CD4-positive, alpha-beta T cell treated with Interleukin-6 for 4 hours (primary cell): ENCODE measurements at regions not wholly inside any gene's neighbourhood (a gene's known extent, or its start where the extent isn't known, plus 50 kb on each side); places are given as distances from the start of the nearest gene placed in this dataset.

Experiments
- DNase-seq: peaks from one replicate; pipeline ENCODE4 v3.0.0-alpha.2; 2020; ENCODE audit warnings: mixed read lengths

DNA sequence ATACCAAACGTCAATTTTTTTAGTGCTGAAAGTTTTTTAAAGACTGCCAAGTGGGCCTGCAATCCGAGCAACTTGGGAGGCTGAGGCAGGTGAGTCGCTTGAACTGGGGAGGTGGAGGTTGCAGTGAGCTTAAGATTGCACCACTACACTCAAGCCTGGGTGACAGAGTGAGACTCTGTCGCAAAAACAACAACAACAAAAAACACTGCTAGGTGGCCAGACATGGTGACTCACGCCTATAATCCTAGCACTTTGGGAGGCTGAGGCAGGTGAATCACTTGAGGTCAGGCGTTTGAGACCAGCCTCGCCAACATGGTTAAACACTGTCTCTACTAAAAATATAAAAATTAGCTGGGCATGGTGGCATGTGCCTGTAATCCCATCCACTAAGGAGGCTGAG, 202.8 kb upstream of the COPS8 start:
- DNase-seq: no peak

DNA sequence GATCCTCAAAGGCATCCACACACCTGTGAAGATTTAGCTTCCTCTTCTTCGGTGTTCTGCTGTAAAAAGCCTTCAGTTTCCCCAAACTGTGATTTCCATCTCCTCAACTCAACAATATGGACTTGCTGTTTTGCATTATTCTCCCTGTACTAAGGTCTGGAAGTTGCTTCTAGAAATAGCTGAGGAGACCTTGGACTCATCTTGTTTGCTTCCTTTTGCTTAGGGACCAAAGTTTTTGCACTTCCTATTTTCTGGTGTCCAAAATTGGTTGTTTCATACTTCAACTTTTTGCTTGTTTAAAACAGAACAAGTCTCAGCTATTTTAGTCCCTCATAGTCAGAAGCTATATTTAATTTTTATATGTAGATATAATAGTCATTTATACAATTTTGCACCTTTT, 201.9 kb upstream of the COPS8 start:
- no peak for DNase-seq

DNA sequence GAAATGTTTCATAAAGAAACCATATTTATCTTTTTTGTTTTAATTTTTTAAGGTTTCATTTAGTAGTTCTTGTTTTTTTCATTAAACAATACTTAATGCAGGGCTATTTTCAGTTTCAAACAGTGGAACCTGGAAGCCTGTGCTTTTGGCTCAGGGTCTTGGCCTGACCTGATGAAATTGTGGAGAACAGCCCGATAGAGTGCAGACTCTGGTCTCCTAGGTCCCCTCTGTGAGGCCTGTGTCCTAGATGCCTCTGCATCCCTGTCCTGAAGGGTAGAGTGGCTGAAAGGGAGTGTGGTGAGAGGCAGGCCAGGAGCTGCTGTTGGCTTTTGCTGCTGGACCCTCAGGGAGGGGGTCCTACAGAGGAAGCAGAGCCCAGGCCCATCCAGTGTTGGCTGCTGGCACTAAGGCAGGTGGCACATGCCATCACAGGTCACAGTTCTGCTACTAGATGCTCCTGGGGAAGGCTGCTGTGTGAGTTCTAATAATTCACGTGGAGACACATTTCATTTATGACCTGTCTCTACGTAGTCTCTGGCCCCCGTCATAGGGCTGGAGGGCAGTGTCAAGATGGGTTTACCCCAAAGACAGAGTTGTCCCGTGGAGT, 201.0 kb upstream of the COPS8 start:
- no peak for DNase-seq

DNA sequence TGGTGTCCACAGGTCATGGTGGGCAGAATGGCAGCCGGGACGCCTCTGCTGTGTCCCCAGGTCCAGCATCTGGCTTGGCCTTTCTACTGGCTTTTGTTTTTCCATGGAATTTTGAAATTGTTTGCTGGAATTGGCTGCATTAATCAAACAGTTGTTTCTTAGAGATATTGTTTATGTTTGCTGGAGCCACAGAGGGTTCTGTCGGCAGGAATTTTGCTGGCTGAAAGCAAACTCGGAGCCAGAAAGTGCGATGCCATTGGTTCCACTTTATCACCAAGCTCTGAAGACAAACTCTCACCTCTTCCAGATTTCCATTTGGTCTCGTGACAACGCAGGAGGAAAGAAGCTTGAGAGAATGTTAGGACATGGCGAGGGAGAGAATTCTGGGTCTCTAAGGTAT, 199.2 kb upstream of the COPS8 start:
- DNase-seq: no peak

DNA sequence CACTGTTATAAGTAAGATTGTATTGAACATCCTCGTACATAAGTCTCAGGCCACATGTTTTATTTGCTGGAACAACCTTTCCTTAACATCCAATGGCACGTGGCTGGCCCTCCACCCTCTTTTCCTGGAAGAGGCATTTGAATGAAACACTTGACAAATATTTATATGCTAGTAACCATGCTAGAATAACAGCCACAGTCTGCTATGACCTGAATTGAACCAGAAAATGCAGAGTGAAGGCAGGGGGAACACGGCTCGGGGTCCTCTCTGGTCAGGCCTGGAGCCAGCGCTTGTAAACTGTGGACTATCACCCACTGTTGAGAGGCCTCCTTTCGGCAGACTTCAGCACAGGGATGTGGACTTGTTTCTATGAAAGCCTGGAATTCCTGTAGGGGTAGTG, 198.2 kb upstream of the COPS8 start:
- DNase-seq: no peak

DNA sequence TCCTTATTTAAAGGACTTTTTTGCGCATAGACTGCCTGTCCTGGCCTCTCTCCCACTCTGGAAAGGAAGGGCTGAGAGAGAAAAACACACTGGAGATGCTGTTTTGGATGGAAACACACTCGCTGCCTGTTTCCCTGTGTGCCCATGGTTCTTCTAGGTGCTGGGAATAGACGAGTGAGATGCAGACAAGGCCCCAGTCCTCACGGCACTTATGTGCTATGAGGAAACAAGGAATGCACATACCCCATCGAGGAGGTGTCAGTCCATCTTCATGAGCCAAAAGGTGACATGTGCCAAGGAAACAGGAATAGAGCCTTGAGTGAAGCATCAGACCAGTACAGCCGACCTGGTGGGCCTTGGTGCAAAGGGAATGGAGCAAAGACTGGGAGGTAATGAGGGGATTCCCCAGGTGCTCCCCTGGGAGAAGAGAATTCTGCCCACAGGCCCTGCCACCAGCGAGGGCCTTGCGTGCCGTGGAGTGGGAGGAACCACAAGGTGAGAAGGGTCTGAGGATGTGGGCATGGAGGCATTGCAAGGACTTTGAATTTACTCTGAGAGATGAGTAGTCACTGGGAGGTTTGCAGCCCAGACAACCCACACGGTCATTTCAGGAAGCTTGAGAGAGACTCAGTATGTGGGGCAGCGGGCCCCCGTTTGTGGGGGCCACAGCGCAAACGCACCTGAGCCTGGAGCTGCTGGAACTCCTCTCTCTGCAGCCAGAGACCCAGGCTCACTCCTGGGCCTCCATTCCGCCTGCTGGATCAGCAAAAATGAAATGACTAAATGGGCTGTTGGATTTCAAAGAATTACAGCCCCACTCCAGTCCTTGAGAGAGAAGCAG, 197.5 kb upstream of the COPS8 start:
- DNase-seq: no peak

DNA sequence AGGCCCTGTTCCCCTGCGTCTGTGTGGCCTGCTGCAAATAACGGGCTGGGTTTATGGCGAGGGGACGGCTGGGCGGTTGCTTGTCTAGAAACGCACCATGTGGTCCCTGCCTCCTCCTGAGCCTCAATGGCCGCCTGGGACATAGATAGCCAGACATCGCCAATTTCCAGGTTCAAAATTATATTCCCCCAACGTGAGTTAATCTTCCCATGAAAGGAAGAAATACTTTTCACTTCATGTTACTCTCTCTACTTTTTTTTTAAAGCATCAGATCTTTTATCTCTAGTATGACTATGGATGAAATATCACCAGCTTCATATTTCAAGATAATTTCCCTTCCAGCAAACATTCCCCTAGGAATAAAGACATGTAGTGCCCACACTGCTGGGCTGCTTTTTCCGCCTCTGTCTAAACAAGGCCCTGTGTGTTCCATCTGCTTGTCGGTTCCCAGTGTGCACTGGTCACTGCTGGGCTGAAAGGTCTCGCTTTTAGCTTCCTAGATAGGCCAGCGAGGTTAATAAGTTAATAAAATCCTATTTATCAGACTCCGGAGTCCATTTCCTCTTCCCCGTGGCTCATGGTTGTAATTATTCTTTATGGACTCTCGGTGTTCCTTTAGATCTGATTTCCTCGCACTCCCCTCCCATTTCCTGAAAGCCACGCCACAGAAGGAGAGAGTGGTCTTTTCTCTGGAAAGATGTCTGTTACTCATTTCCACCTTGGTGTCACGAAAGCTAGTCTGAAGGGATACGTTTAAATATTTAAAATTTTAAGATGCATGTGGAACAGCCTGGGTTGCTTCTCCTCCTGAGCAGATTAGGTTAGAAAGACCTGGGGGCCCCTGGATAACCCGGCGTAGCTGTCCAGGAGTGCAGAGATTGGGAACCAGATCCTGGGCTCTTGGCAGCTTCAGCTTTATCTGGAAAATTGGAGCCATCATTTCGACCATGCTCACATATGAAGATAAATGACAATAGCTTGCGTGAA, 196.6 kb upstream of the COPS8 start:
- no peak for DNase-seq

DNA sequence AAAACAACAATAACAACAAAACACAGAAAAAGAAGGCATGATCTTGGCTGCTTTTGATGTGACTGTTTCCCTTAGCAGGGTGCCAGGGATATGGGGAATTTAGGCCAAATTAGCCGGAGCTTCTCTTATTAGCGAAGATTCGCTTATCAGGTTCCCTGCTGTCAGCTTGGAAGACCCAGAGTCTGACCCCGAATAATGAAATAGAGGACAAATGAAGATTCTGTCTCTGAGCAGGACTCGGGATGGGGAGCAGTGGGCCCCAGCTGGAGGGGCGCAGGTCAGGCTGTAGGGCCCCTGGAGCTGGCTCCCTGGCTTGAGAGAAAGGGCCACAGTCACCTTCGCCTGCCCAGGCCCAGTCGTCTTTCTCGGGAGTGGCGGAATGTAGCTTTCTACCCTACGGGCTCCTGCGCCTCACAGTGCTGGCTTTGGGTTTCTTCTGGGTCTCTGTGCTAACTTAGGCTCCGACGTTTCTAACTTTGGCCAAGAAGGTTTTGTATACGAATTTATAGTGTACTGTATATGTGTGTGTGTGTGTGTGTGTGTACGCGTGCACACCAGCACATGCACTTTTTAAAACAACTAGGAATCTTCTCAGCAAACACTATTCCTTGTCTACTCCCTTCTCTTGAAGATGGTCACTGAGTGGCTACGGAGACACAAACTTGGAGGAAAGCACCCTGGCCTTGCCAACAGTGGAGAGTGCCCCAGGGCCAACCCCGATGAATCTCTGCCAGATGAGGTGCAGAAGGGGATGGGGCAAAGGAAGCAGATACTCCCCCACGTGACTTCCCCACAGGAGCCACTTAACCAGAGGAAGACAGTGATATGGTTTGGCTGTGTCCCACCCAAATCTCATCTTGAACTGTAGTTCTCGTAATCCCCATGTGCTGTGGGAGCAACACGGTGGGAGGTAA, 195.6 kb upstream of the COPS8 start:
- no peak for DNase-seq

DNA sequence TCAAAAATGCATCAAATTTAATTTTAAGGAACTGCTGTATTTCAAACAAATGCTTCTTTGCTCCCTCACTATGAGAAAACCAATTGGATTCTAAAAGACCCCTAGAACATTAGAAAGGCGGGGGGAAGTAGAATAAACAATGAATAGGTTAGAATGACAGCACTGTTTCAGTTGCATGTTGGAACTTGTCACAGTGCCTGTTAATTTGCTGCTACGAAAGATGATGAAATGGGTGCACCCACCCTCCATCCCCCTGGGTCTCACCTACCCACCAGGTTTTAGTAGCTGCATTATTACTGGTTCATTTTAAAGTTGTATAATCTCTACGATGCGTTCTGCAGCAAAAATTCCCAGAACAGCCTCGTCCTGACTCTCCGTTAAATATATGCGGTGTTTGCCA, 193.0 kb upstream of the COPS8 start:
- DNase-seq: no peak

DNA sequence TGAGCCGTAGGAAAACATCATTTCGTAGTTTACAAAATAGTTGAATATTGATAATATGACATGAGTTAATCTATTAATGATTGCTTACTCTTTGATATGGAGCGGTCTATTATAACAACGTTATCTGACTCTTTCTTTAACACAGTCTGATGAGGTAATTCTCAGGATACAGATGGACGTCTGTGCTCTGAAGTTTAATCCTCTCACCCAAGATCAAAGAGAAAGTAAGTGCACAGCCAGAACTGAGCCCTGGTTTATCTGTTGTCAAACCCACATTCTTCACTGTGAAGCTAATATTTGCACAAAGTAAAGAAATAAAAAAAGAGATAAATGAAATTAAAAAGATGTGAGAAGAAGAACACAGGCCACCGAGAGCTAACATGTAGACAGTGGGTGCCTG, 190.9 kb upstream of the COPS8 start:
- DNase-seq: no peak

DNA sequence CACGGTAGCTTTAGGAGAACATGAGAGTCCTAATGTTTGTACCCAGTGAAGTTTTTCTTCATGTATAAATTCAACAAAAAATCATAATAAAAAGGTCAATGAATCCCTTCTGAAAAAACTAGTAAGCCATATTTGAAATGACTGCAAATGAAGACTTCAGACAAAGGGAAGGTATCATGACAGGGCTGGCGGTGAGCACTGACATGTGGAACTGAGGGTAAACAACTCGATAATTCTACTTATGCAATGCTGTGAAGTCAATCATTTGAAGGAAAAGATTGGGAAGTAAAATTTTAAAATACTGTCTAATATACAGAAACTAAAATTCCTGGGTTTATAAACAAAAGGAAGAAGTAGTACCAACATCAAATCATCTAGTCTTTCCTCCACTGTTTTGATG, 190.2 kb upstream of the COPS8 start:
- no peak for DNase-seq

DNA sequence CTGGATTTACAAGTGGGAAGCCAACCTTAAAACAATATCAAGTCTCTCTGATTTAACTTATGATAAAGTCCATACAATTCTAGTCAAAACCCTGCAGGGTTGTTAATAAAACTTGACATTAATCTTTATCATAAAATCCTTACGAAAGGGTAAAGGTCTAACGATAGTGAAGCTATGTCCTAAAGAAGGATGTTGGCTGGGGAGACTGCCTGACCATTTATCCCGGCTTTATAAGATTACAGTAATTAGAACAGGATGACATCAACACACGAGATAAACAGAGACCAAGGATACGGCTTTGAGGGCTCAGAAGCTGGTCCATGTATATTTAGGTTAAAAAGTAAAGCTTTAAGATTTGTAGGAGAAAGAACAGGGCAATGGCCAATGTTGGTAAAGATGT, 189.0 kb upstream of the COPS8 start:
- DNase-seq: no peak

DNA sequence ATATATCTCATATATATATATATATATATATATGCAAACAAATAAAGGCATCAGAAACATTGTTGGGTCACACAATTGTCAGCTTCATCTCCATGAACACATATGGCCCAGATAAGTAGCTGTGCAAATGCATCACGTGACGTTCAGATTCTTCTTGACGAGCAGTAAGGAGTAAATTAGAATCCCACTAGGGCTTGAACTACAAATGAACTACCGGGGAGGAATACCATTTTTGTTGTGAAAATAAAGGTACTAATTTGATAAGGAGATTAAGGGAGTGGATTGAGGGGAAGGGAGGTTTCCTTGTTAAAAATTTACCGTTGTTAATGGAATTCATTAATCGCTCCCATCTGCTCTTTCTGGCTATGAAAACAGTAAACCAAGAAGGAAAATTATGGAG, 186.5 kb upstream of the COPS8 start:
- no peak for DNase-seq

DNA sequence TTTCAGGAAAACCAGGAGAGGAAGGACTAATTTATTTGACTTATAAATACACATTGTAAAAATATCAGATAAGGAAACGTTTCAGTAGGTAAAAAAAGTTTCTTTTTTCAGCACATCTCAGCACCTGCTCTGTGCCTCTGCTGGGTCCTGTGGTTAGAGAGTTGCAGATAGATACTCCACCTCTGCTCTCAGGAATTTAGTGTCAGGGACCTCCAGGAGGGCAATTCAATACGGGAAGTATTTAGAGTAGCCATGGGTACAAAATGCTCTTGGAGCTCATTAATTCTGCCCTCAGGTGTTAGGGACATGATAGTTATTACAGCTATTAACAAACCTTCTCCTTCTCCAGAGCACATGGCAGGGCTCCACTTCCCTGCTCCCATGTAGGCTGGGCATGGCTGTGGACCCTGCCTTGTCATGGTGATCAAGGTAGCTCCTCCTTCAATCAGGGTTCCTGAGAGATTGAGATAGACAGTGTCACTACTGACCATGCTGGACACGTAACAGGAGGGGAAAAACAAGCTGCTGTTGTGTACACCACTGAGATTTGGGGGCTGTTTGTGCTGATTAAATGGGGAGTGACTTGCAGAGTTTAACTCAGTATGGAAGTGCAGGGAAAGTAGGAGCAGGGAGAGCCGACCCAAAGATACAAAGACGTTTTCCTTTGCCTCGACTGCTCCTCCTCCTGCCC, 185.6 kb upstream of the COPS8 start:
- no peak for DNase-seq

DNA sequence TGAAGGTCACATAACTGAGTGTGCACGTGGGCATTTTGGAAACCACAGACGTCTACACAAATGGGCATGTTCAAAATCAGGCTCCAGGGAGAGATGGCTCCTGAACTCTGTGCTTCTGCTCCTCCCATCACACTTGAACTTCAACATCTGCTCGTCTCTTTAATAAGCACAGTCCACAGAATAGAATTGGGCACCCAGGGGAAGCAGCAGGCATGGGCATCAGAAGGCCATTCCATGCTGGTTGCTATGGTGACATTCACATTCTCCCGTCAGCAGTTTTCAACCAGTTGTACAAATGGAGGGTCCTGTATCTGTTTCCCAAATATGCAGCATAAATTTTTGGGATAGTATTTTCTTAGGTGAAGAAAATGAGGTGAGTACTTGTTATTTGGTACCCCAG, 183.7 kb upstream of the COPS8 start:
- DNase-seq: no peak

DNA sequence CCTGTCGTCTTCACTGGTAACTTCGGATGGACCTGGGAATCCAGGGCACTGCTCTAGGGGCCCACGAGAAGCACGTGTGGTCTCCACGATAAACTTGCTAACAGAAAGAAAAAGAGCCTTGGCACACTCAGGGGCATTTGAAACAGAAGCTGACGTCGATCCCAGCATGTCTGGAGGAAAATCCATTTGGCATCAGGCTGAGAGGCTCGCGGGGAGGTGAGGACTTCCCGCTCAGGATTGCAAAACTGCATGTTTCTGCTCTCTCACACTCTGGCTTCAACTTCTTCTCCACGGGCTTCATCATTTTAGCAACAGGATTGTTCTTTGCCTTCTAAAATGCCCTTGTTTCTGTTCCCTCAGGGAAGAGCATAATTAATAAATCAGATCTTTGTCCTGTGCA, 181.7 kb upstream of the COPS8 start:
- no peak for DNase-seq

DNA sequence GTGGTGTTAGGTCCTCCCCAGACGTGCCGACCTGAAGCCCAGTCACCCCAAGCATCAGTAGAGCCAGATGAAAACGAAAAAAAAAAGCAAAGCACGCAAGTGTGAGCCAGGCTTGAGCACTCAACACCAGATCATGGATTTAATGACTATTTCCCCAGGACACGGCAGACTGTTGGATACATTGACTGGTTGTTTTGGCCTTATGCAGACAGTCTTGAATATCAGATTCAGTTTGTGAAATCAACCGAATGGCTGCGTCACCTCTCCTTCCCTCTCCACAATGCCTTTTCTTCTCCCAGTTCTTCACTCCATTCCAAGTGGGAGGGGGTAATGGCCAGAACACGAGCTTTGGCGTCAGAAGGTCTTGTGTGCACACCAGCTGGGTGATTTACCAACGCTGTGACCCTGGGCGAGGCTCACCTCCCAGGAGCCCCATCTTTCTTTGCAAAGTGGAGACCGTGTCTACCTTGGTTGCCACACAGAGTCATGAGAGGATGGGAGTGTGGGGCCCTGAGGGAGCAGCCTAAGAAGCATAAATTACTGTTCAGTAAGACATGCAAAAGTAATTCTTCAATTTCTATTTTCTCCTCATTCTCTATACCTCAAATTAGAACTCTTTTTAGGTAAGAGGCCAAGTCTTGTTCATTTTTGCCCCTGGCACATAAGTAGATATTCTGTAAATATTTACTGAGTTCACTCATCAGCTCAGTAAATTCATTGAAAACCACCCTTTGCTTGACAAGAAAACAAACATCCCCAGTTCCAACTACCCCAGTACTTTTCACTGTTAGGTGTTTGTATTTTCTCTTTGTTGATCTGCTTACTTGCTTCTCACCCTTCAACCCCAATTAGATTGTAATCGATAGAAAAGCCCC, 181.1 kb upstream of the COPS8 start:
- DNase-seq: no peak

DNA sequence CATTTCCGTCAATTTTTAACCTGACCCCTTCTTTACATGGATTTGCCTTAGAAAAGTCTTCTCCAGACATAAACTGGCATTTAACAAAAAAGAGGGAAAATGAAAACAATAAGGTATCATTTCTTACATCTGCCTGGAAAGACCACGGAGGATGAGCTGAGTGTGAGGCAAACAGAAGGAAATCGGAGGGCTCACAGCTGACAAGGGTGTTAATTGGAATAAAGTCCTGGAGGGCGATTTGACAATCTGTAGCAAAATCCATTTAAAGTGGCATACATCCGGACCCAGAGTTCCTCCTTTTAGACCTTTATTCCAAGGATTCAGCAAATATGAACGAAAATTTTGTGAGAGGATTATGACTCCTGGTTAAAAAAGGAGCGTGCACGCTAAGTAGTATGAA, 179.7 kb upstream of the COPS8 start:
- no peak for DNase-seq

DNA sequence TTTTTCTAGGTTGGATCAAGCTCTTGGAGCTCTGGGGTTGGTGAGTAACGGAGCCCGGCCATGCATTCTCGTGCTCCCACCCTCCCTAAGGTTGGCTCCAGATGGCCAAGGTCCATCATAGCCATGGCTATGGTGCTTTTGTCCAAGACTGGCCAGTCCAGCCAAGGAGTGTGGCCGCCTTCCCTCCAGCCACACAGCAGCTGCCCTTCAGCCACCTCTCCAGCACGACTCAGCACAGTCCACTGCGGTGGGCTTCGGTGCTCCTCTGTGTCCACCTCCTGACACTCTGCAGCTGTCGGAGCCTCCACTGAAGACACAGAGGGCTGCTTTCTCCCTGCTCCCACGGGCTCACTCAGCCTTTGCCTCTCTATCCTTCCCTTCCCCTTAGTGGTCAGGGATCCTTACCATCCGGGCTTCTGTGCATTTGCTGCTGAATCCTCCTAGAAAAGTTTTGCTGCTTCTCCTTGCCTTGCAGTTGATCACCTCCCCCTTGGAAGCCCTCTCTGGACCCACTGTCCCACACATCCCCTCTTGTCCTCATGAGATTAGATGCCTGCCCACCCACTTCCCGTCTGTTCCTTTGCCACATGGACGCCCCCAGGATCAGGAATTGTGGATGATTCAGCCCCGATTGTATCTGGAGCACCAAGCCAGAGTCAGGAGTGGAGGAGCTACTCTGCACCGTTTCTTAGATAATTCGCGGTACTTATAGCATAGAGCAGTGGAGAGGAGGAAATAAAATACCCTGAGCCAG, 177.1 kb upstream of the COPS8 start:
- no peak for DNase-seq

DNA sequence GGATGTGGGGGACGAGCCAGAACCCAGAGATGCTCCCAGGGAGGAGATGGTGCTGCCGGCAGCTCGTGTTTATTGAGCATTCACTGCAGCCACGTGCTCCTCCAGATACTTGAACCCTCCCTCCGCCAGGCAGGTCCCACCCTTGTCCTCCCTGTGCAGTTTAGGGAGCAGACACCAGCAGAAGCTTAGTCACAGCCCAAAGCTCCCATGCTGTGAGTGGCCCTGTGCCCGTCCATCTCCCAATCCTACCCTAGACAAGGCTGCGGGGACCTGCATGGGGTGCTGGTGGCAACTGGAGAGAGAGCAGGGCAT, 176.5 kb upstream of the COPS8 start:
- DNase-seq: no peak
